GM18909 (cell line): ENCODE measurements at regions not wholly inside any gene's neighbourhood (a gene's known extent, or its start where the extent isn't known, plus 50 kb on each side); places are given as distances from the start of the nearest gene placed in this dataset.

Experiments used
- ATAC-seq: cut with Tn5 transposase; IDR thresholded peaks from one replicate; pipeline ENCODE4 v1.9.1; 2021; ENCODE audit warnings: mild to moderate bottlenecking; ENCODE audit not compliant: unreplicated experiment, poor library complexity

DNA sequence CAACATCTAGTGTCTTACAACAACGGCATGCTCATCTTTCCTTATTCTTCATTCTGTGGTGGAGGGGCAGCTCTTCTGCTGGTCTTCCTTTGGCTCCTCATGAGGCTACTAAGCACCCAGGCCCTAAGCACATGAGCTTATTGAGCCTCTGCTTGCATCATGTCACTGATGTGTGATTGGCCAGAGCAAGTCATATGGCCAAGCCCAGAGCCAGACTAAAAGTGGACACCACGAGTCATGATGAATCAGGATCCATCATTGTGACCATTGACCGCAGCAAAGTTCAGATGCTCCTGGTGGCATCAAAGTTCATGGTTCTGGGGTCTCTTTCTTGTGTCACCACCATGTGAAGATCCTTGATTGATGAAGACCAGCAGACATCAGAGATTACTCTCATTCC, 192.0 kb upstream of the FOXA2 start:
- no peak for ATAC-seq

DNA sequence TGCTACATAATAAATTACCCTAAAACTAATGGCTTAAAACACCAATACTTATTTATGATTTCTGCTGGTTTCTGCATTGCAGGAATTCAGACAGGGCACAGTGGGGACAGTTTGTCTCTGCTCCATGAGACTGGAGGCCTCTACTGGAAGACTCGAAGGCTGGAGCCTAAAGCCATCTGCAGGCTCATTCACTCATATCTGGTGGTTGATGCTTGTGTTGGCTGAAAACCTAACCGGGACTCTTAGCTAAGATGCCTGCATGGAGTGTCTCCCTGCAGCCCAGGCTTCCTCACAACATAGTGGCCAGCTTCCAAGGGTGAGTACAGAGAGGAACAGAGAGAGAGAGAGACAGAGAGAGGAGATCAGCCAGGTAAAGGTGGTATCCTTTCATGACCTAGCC, 195.5 kb upstream of the FOXA2 start:
- no peak for ATAC-seq

DNA sequence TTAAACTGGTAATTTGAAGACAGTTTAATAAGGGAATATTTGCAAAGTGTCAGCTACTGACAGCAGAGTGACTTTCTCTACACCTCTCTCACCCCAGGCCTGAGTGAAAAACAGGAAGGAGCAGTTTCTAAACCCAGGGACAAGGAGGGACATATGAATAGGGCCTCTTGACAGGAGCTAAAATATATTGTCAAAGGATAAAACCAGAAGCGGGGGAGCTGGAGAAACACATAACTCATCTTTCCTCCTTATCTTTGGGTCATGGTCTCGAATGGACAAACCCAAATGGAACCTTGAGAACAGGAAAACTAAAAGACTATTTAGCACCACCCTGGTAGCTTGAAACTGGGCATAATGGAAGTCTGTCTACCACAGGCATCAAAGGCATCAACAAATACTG, 197.5 kb upstream of the FOXA2 start:
- ATAC-seq = no peak

DNA sequence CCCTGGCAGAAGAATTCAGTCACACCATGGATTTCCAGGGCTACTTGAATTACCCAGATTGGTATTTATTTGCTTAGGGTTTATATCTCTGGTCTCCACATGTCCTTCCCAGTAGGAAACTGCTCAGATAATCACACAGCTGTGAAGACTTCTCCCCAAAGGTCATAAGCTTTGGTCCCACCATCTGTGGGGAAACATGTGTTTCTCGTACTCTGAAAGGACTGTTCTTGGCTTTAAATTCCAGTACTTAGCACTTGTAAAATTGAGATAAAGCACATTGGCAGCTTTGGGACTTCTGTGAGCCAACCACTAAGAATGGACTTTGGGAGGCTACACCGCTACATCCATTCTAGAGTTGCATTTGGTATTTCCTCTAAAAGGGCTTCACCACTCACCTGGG, 205.3 kb upstream of the FOXA2 start:
- no peak for ATAC-seq

DNA sequence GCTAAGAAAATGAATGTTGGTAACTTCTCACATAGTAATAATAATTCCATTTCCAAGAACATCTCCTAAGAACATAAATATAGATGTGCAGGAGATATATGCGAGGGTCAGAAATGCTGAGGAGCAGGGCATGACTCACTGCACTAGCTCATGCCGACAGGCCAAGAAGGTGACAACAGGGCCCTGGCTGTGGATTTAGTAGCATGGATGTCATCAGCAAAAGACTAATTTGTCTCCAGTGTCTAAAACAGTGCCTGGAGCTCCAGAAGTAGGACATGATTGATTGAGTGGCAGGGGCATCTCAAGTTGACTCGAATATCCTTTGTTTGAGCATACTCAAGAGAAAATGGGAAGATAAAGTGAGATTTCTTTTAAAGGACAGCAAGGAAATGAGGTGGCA, 207.0 kb upstream of the FOXA2 start:
- no peak for ATAC-seq

DNA sequence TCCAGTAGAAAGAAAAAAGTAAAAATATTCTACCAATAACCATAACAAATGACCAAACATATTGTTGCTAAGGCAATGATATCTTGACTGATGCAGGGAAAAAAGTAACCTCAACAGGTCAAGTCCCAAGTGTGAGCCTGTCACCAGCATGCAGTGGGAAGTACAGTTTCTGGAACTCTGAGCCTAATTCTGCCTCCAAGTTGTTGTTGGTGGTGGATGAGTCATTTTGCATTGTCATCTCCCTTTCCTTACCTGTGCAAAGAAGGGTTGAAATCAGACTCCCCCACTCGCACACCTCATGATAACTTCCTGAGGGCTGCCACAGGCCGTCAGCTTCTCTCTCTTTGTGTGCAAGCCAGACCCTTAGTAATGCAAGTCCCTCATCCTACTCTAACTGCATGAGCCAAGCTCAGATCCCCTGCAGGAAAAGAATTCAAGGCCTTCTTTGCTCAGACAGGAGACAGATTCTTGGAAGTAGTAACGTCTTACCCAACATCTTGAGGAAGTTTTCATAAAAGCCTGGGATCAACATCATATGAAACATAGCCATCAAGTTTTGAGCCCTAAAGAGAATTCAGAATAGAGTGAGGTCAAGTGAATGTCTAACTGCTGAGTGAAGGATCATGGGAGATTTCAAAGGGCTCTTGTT, 207.6 kb upstream of the FOXA2 start:
- ATAC-seq = no peak

DNA sequence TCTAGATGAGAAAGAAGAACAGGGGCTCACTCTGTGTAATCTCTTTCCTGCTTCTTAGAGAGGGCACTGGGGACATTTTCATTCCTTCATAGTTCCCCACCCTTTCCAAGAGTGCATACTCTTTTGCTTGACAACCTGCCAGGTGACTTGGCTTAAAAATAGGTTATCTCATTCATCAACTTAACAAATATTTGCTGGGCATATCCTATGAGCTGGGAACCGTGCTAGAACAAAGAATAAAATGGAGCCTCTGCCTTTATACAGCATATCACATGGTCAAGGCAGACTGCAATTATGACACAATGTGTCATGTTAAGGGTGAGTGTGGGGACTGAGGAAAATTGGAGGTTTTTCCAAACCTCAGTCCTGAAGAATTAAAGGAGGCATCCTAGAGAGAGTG, 209.8 kb upstream of the FOXA2 start:
- ATAC-seq = no peak

DNA sequence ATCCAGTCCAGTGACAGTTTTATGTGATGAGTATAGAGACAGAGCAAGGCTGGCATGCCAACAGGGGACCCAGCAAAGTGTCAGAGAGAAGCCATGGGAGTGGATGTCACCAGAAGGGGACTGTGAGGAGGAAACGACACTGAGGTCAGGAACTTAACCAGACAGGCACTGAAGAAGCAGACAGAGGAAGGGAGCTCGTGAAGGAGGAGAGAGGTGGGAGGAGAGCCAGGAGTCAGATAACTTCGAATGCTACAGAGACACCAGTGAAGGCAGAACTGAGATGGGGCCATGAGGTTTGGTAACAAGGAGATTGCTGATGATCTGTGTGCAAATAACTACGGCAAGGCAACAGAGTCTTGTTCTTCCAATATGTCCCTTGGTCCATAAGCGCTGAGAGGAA, 211.1 kb upstream of the FOXA2 start:
- ATAC-seq = no peak

DNA sequence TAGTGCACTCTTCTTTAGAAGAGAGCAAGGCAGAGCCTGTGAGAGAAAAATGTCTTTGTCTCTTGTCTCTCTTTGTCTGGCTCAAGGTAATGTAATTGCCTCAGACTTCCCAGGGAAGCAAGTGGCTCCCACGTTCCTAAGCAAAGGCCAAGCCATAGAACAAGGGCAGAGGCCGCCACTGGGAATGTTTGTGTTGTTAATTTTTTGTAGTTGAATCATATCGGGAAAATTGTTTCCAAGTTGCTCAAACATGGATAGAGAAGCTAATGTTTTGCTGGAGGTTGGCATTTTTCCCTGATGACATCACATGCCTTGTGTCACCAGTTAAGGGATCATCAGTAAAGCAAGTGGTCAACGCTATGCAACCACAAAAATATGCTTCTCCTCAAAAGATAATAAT, 211.5 kb upstream of the FOXA2 start:
- no peak for ATAC-seq

DNA sequence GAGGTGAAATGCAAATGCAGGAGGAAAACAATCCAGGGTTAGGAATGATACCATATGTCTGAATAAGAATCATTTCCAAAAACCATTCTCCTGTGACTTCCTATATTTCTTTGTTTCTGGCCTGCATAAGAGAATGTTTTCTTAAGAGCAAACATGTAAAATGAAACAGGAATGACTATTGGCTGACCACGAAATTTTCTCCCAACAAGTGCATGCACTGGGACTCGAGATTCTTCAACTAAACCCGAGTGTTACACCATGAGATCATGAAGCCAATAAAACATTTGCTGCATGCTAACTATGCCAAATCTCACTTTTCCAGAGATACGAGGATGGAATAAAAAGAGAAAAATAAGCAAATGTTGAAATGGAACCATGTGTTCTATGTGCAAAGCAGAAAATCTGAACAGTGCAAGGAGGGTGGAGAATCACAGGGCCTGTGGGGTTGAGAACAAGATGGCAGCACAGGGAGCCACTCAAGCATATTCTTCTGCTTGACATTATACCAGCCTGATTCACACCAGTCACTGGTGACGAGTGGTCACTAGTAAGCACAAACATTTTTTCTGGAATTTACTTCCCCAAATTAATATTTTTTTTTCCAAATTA, 212.2 kb upstream of the FOXA2 start:
- no peak for ATAC-seq

DNA sequence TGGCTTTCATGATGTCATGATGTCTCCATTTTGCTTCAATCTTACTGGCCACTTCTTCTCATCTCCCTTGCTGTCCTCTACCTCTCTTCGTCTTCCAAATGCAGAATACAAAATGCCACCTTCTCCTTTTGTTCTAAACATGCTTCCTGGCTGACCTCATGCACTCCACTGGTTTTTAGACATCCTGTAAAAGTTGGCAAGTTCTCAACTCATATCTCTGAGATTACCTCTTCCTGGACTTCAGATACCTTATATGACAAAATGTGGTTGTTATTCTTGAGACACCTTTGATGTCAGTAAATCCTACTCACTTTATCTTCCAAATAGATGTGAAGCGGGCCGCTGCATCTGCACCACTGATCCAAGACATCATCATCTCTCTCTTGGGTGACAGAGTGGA, 212.7 kb upstream of the FOXA2 start:
- ATAC-seq = no peak

DNA sequence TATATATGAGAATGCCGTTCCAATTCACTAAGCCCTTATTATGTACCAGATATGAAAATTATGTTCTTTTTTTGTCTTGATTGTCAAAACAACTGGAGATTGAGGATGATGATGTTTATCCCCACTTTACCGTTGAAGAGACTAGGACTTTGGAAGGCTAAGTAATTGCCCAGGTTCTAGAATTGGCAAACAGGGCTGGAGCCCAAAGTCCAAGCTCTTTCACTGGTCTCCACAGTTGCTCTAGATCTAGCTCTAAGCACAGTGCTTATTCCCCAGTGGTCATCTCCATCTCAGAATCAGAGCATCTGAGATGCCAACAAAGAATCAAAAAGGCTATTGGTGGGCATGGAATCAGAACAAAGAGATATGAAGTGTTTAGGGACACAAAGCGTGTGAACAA, 215.3 kb upstream of the FOXA2 start:
- no peak for ATAC-seq

DNA sequence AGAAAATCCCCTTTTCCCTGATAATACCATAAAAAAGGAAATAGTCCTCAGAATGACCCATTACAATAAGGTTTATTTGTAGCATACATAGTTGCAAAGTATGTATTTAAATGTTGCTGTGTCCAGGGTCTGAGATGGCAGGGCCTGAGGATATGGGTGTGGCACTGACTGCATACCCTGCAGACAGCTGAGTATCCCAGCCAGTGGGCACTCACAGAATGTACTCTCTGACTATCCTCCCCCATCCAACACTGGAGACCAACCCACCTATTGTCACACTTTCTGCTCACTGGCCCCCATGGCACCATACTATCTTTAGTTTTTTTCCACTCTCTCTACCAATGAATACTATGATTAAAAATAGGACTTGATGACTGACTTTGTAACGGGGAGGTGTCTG, 215.8 kb upstream of the FOXA2 start:
- no peak for ATAC-seq

DNA sequence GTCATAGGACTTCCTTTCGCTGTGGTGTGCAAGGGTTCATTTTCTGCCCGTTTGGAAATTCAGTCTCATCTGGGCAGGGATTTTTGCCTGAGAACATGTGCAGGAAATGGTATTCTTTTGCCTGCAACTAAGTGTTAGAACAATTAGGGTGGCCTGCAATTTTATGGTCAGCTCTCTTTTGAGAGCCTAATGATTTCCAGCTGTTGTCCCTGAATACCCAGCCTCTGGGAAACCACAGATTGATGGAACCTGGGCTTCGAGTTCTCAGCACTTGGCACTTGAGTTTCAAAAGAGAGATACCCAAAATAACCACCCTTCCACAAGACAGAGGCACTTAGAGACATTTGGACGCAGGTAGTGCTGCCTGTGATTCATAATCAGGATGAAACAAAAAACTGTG, 217.2 kb upstream of the FOXA2 start:
- ATAC-seq = no peak

DNA sequence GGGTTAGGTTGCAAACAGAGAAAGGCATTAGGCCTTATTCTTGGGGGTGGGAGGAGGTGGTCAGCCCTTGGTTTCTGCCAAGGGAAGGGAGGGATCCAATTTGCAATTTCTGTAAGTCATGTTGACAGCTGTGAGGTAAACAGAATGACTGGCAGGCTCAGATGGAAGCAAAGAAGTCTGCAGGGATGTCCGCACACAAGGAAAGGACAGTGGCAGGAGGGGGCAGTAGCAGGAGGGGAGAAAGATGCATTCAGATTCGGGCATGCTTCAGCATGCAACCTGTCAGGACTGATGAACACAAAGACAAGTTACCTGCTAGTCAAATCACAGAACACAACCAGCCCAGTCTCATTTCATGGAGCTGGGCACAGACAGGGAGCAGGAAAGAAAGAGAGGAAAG, 217.9 kb upstream of the FOXA2 start:
- ATAC-seq = no peak

DNA sequence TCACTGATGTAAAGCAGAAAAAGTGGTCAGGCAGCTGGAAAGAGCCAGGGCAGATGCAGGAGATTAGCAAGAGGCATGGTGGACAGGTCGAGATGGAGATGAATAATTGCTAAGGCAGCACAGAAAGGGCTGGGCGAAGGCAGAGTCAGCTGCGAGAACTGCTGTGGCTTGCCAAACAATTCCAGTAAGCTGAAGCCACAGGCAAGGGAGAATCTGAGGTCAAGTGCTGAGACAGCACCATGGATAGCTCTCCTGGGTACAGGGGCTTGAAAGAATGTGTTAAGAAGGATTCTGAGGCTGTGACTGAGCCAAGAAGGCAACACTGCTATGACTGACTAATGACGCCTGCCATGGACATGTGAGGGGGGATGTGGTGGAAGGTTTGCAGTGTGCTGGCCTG, 220.8 kb upstream of the FOXA2 start:
- no peak for ATAC-seq

DNA sequence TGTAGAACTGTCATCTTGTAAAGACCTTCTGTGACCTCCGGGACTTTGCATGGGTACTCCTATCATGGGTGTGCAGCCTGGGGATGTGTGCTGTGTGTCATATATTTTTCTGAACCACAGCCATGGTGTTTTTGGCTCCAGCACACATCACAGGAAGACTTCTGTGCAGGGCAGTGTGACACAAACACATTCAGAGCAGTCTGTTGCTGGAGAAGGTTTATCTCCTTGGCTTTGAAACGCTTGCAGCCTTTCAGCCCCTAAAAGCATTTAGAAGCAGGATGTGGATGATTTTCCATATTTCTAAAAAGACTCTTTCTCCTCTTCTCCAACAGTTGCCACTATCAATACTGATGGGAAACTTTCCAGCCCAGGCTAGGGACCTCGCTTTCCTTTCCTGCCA, 221.6 kb upstream of the FOXA2 start:
- ATAC-seq = no peak

DNA sequence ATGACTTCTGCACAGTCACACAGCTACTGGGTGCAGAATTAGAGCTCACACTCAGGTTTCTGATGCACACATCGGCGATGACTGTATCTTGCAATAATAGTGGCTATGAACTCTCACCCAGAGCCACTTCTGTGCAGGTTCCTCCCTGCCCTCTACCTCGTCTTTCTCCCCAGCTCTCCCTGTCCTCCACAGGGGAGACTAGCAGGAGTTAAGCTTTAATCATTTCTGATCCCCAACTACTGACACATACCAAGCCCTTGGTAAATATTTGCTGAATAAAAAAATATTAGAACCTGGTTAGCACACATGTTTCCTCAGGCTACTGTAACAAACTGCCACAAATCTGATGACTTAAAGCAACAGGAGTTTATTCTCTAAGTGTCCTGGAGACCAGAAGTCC, 222.7 kb upstream of the FOXA2 start:
- no peak for ATAC-seq

DNA sequence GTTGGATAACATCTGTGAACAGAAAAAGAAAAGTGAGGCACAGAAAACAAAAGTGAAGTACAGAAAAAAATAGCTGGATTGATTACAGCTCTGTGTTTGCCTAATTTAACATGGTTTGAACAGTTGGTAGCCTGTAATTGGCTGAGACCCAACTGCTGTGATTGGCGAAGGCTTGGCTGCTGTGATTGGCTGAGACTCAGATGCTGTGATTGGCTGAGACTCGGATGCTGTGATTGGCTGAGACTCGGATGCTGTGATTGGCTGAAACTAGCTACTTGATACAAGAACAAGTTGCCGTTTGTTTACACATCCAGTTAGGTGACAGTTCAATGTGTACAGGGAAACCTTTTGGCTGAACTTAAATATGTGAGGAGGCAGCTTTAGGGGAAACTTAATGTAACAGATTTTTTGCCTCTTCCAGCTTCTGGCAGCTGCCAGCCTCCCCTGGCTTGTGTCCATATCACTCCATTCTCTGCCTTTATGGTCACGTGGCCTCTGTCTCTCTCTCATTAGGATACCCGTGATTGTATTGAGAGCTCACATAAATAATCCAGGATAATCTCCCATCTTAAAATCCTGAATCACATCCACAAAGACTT, 223.4 kb upstream of the FOXA2 start:
- ATAC-seq = no peak

DNA sequence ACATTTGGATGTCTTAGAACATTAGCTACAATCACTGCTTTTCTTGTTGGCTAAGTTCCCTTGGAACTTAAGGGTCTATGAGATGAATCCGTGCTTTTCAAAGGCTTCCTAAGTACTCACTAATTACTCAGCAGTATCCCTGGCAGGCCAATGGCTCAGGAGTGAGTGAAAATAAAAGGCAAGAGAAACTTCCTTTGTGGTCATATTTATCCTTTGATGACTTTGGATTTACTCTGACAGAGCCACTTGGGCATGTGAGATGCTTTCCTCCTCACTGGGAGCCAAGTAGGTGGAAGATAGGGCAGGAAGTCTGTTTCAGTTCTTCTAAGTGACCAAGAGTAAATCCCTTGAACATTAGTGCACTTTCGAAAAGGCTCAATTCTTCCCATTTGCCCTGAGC, 224.3 kb upstream of the FOXA2 start:
- no peak for ATAC-seq

DNA sequence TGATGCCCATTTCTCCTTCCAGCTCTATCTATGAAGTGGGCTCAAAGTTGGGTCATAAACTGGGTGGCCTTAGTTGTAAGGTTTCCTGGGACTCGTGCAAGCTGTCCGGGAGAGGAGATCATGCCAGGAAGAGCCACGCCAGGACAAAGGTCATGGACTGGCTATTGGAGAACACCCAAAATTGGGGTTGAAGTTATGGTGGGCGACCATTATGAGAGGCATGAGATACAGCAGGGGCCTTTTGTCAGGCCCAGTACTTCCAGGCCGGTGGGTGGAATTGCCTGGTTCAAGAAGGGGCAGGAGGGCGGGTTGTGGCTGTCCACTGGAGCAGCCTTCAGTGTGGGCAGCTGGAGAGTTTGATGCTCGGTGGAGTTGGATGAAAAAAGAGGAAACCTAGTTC, 225.1 kb upstream of the SSTR4 start:
- no peak for ATAC-seq
